GM12892 (cell line): ENCODE measurements at regions not wholly inside any gene's neighbourhood (a gene's known extent, or its start where the extent isn't known, plus 50 kb on each side); places are given as distances from the start of the nearest gene placed in this dataset.

Source experiments
- POLR2A ChIP-seq: IDR thresholded peaks from 2 replicates; pipeline ENCODE4 v1.6.1; 2011; ENCODE audit warnings: low read depth, low read length, control low read depth
- POLR2AphosphoS5 ChIP-seq: IDR thresholded peaks from 2 replicates; pipeline ENCODE4 v1.6.1; 2011; ENCODE audit warnings: low read depth, low read length, control low read depth
- TAF1 ChIP-seq: IDR thresholded peaks from 2 replicates; pipeline ENCODE4 v1.6.1; 2011; ENCODE audit warnings: low read depth, mild to moderate bottlenecking, control low read depth, low read length, borderline replicate concordance

DNA sequence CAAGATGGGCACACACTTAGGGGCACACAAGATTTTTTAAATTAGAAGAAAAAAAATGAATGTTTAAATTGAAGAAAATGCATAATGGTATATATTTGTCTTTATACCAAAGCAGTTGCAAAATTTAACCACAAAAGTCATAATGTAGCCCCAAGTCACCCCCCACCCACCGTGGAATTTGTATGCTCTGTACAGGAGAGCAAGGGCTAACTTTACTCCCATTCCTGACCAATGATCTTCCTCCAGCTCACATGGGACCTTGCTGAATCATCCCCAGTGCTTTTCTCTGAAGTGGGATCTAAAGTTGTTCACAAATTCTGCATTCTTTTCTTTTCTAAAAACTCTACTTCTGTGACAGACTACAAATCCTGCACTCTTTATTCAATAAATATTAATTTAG lies 597.0 kb downstream of the UQCRFS1 start:
- TF ChIP-seq POLR2A (no peak), POLR2AphosphoS5 (no peak), TAF1 (no peak)
